Right atrium auricular region (tissue), 2 donors: ENCODE measurements at regions not wholly inside any gene's neighbourhood (a gene's known extent, or its start where the extent isn't known, plus 50 kb on each side); places are given as distances from the start of the nearest gene placed in this dataset.

Experiments used
- DNase-seq: peaks from one replicate; pipeline ENCODE4 v3.0.0-alpha.2; 2019; ENCODE audit warnings: low spot score
- H3K27ac ChIP-seq, 2 donors: fragments of 200-600 bp; sonication (generic); 1 replicate in 1 of 2; 2 replicates in 1 of 2; pipeline ENCODE4 v1.5.1; 2016 to 2019
- H3K27me3 ChIP-seq, 2 donors: fragments of 200-600 bp; sonication (generic); one replicate each; pipeline versions ENCODE4 v1.5.1 to v1.6.0; 2017 to 2019
- H3K36me3 ChIP-seq: fragments of 200-600 bp; sonication (generic); one replicate; pipeline ENCODE4 v1.5.1; 2016
- H3K4me1 ChIP-seq, 2 donors: fragments of 200-600 bp; sonication (generic); one replicate each; pipeline versions ENCODE4 v1.5.1 to v1.6.0; 2017 to 2019
- H3K4me3 ChIP-seq, 2 donors: fragments of 200-600 bp; sonication (generic); 1 replicate in 1 of 2; 2 replicates in 1 of 2; pipeline ENCODE4 v1.5.1; 2017 to 2019; ENCODE audit warnings: mild to moderate bottlenecking in 1 of 2, moderate library complexity in 1 of 2
- H3K9me3 ChIP-seq, 2 donors: fragments of 200-600 bp; sonication (generic); one replicate each; pipeline ENCODE4 v1.5.1; 2019
- CTCF ChIP-seq, 2 donors: fragments of 200-600 bp; sonication (generic); IDR thresholded peaks; one replicate each; pipeline ENCODE4 v1.5.1; 2019; ENCODE audit warnings: antibody characterized with exemption in 2 of 2

- no peaks in the 10 kb centered on the region for H3K27me3 ChIP-seq
- H3K4me1 ChIP-seq, result peaks cover 0 to 3% of the 10 kb centered on the region in 2 donors
- H3K4me3 ChIP-seq, result no peak overlapping the region
- no peaks in the 10 kb centered on the region for H3K36me3 ChIP-seq
- no peak for TF ChIP-seq CTCF (IDR thresholded peaks at IDR 0.05)
- no peaks in the 10 kb centered on the region for H3K9me3 ChIP-seq
- no peak for DNase-seq
- no peak overlapping the region for H3K27ac ChIP-seq
These were observed 368.4 kb upstream of the IL12A start for GRCh38 chr3:159620281-159620680.

- Histone ChIP-seq H3K4me3 (no peak overlapping the region), H3K9me3 (no peaks in the 10 kb centered on the region), H3K36me3 (no peaks in the 10 kb centered on the region), H3K27me3 (no peaks in the 10 kb centered on the region), H3K27ac (no peak overlapping the region), H3K4me1 (peaks cover 0 to 3% of the 10 kb centered on the region in 2 donors)
- DNase-seq, result no peak
- no peak for TF ChIP-seq CTCF (IDR thresholded peaks at IDR 0.05)
These were observed 367.8 kb upstream of the IL12A start for GRCh38 chr3:159620873-159621272.

GRCh38 chr3:159624616-159625015 lies 364.0 kb upstream of the IL12A start:
- Histone ChIP-seq H3K36me3 (no peaks in the 10 kb centered on the region), H3K27ac (no peak overlapping the region), H3K4me1 (peaks cover 0 to 3% of the 10 kb centered on the region in 2 donors), H3K9me3 (no peaks in the 10 kb centered on the region), H3K4me3 (no peak overlapping the region), H3K27me3 (no peaks in the 10 kb centered on the region)
- DNase-seq, result no peak
- no peak for TF ChIP-seq CTCF (IDR thresholded peaks at IDR 0.05)

- no peak overlapping the region for H3K27ac ChIP-seq
- H3K4me1 ChIP-seq, result peaks cover 0 to 3% of the 10 kb centered on the region in 2 donors
- H3K4me3 ChIP-seq, result no peak overlapping the region
- no peaks in the 10 kb centered on the region for H3K36me3 ChIP-seq
- no peaks in the 10 kb centered on the region for H3K27me3 ChIP-seq
- DNase-seq, result no peak
- TF ChIP-seq CTCF (IDR thresholded peaks at IDR 0.05), result no peak
- no peaks in the 10 kb centered on the region for H3K9me3 ChIP-seq
These were observed 363.0 kb upstream of the IL12A start for GRCh38 chr3:159625594-159625993.

GRCh38 chr3:159626598-159626997 lies 362.0 kb upstream of the IL12A start:
- no peak overlapping the region for H3K4me3 ChIP-seq
- peaks cover 0 to 3% of the 10 kb centered on the region in 2 donors for H3K4me1 ChIP-seq
- no peak overlapping the region for H3K27ac ChIP-seq
- no peaks in the 10 kb centered on the region for H3K27me3 ChIP-seq
- no peaks in the 10 kb centered on the region for H3K9me3 ChIP-seq
- no peaks in the 10 kb centered on the region for H3K36me3 ChIP-seq
- DNase-seq, result no peak
- TF ChIP-seq CTCF (IDR thresholded peaks at IDR 0.05), result no peak

GRCh38 chr3:159627229-159627628 lies 361.4 kb upstream of the IL12A start:
- no peaks in the 10 kb centered on the region for H3K36me3 ChIP-seq
- H3K9me3 ChIP-seq, result no peaks in the 10 kb centered on the region
- no peaks in the 10 kb centered on the region for H3K4me1 ChIP-seq
- no peak for TF ChIP-seq CTCF (IDR thresholded peaks at IDR 0.05)
- H3K27ac ChIP-seq, result no peak overlapping the region
- DNase-seq, result no peak
- H3K27me3 ChIP-seq, result no peaks in the 10 kb centered on the region
- no peak overlapping the region for H3K4me3 ChIP-seq
